ENCODE measurements at regions not wholly inside any gene's neighbourhood (a gene's known extent, or its start where the extent isn't known, plus 50 kb on each side); places are given as distances from the start of the nearest gene placed in this dataset.
"Not testable (repeated sequence)": the region's sequence is repeated elsewhere in the genome, so short reads cannot be mapped to it uniquely, and the experiment has no call there.

DNA sequence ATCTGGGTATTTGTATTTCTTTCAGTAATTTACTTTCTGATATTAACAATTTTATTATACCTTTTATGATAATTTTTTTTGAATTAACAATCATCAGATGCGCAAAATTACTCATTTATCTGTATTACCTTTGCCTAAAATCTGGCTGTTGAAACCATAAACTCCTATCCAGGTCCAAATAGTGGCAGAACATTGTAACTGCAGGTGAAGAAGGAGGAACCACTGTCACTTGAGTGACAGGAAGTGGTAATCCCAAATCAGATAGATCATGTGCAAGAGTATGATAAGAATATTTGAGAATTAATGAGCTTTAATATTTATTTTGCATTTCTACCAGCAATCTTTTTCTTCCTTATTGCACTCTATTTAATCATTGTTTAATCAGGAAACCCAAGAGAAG is 139.3 kb upstream of the TLE4 start:
- no peak for DNase-seq

GRCh38 chr9:79433703-79434102 is 138.1 kb upstream of the TLE4 start:
- no peak for DNase-seq

DNA sequence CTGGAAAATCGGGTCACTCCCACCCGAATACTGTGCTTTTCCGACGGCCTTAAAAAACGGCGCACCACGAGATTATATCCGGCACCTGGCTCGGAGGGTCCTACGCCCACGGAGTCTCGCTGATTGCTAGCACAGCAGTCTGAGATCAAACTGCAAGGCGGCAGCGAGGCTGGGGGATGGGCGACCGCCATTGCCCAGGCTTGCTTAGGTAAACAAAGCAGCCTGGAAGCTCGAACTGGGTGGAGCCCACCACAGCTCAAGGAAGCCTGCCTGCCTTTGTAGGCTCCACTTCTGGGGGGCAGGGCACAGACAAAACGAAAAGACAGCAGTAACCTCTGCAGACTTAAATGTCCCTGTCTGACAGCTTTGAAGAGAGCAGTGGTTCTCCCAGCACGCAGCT is 132.5 kb upstream of the TLE4 start:
- not testable (repeated sequence) for DNase-seq

- no peak for DNase-seq
Observed at GRCh38 chr9:79446523-79447307, 125.0 kb upstream of the TLE4 start.

- DNase-seq = no peak
Observed at GRCh38 chr9:79447308-79447605, 124.5 kb upstream of the TLE4 start.

DNA sequence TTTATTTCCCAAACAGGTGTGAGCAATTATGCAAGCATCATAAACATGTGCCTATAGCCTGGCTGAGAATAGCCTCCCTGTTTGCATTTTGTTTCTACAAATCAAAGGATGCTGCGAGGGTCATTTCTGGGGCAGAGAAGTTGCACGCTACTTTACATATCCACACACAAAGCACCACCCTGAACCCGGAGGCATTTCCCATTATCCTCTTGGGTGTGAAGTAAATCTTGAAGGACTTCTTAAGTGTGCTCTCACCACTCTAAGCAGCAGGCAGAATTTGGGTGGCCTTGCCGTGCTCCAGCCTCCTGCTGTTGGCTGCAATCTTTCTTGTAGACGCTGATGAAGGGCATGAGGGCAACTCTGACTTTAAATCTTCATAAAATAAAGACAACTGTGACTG is 124.0 kb upstream of the TLE4 start:
- no peak for DNase-seq

DNA sequence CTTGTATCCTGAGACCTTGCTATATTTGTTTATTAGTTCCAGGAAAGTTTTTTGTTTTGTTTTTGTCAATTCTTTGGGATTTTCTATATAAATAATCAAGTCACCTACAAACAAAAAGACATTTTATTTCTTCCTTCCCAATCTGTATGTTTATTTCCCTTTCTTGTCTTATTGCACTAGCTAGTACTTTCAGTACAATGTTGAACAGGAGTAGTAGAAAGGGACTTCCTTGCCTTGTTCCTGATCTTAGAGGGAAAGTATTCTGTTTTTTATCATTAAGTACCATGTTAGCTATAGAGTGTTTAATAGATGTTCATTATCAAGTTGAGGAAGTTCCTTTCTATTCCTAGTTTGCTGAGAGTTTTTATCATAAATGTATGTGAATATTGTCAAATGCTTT is 119.5 kb upstream of the TLE4 start:
- DNase-seq = no peak

DNA sequence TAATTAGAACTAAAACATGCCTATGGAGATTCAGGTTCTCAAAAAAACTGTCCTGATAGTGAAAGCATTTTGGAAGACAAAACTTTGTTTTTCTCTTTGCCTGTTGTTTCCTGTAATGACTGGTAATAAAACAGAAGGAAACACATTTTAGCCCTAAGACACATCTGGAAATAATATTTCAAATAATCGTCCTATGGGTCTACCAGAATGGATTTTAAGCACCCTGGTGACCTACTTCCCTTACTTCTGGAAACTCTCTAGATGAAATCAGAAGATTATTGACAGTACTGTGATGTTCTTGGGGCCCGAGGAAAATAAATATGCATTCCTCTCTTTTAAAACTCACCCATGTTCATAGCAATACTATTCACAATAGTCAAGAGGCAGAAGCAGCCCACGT is 110.1 kb upstream of the TLE4 start:
- no peak for DNase-seq

GRCh38 chr9:79465156-79465555 is 106.6 kb upstream of the TLE4 start:
- DNase-seq = no peak

DNA sequence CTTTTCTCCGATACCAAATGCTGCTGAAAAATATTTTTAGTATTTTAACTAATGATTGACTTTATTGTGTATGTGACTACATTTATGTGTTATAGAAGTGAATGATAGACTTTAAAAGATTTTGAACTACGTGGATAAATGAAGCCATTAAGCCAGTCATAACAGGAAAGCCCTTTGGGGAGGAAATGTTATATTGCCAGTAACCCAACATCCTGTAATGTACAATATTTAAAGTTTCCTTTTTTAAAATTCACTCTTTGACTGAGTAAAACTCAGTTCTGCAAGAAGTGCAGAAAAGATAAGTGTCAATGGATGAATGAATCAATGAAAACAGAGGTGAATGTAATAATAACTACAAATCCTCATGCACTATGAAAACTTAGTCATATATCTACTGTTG is 102.6 kb upstream of the TLE4 start:
- no peak for DNase-seq

DNA sequence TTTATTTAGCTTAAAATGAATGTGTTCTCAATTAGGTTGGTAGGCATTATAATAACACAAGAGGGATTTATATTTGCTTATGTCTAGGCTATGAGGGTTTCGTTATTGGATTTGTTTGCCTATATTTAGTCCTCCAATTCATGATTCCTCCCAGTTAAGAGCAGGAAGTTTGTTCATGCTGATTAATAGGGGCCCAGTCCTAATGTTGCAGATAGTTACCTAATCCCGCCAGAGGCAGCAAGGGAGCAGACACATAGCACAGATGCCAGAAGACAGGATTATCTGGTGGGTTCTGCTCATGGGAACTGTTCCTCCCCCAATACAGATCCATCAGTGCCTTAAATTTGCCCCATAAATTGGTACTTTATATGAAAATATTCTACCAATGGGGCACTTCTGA is 100.8 kb upstream of the TLE4 start:
- DNase-seq = no peak

- no peak for DNase-seq
Observed at GRCh38 chr9:79471580-79472543, 99.9 kb upstream of the TLE4 start.

- DNase-seq = no peak
Observed at GRCh38 chr9:79473704-79474103, 98.1 kb upstream of the TLE4 start.

DNA sequence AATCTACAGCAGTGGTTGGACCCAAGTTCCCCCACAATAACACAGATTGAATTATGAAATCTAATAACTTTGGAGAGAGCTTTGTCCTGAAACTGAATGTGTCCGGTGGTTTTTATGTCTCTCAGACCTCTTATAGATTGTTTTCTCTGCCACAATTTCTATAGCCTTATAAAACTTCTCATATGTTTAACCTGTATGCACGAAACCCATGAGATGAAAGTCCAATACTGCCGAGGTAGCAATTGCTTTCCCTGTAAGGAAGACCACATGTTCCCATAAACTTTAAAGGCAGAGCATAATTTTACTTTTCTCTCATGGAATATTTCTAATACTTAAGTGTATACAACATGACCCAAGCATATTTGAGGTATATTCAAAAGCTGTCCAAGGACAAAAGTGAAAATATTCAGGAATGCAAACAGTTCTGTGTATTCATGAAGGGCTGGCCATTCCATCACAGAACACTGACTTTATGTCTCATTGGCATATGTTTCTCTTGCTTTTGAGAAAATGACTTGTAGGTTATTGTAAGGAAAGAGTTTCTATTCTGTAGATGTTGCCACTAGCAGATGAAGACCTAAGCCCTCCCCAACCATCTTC is 94.4 kb upstream of the TLE4 start:
- no peak for DNase-seq

- peak in 1 of 2 donors; percentile 8 for DNase-seq
Observed at GRCh38 chr9:79477955-79478771, 93.6 kb upstream of the TLE4 start.

- DNase-seq = no peak
Observed at GRCh38 chr9:79480639-79481038, 91.1 kb upstream of the TLE4 start.

DNA sequence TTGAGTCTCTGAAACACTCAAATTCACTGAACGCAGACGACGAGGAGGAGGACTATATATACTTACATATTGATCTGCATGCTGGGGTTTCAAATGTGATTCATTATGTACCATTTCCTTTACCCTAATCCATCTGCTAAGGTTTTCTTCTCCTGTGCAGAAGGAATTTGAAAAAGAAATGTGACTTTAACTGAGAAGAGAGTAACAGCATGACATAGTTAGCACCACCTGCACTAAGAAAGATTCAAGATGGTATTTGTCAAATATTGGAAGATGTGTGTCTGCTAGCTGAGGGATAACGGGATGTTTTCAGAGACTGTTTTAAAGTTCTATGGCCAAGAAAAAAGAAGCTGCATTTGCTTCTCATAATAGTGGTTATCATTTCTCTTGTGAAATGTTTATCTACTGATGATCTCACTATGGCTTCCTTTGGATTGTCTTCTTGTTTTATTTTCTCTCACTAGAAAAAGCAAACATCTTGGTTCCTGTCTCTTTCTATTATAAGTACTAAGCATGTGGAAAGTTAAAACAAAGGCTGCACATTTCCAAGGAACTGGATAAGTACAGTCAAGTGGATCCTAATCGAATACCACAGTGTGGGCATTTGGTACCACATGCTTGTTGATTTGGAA is 89.8 kb upstream of the TLE4 start:
- DNase-seq = no peak

- no peak for DNase-seq
Observed at GRCh38 chr9:79485258-79485657, 86.5 kb upstream of the TLE4 start.

DNA sequence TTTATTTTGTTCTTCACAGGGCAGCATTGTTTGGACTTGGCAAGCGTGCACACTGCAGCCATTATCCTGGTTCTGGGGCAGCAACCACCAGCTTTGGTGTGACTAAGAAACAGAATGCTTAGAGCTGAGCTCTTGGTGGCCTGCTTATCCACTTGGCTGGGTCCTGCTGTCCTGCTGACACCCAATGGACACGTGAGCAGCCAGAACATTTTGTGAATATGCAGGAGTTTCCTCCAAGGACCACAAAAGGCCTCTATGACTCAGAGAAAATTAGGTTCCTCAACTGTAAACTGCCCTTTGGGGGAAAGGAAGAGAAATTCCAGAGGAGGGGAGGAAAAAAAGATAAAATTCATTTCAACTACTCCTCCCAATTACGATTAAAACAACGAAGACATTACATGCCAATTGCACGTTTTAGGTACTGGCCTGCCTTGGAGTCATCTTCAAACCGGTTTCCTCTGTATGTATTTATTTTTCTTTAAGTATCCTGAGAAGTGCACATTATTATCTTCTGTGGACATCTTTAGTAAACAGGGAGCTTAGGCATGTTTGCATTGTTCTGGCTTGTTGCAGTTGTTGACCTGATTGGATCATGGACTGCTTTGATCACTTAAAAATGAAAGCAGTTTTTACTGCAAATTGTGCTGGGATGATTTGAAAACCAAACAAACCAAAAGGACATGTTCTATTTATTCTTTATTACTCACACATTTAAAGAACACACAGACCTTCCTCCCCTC is 82.3 kb upstream of the TLE4 start:
- peak; percentile 16 to 27 for DNase-seq

- peak; percentile 28 to 41 for DNase-seq
Observed at GRCh38 chr9:79490657-79491248, 81.0 kb upstream of the TLE4 start.

All from inflammatory macrophage treated with lipopolysaccharide for 1 hour (primary cell).